Ovary (tissue), 3 donors: ENCODE measurements at regions not wholly inside any gene's neighbourhood (a gene's known extent, or its start where the extent isn't known, plus 50 kb on each side); places are given as distances from the start of the nearest gene placed in this dataset.

ENCODE experiments used
- EP300 ChIP-seq: sonication (generic); formaldehyde crosslinking; IDR thresholded peaks from one replicate; pipeline ENCODE4 v1.6.1; 2017; ENCODE audit warnings: antibody characterized with exemption
- POLR2A ChIP-seq: fragments of 450-650 bp; IDR thresholded peaks from one replicate; pipeline ENCODE4 v1.6.1; 2017; ENCODE audit warnings: antibody characterized with exemption, mild to moderate bottlenecking, moderate library complexity
- TF ChIP-seq, protein P1 (sequence below), 3 donors: fragments of 450-650 bp in 2 of 3; fragments of 200-600 bp in 1 of 3; IDR thresholded peaks; one replicate each; pipeline versions ENCODE4 v1.5.1 to v1.8.0; 2016 to 2022; ENCODE audit warnings: antibody characterized with exemption in 3 of 3, mild to moderate bottlenecking in 1 of 3
- donor health status: DM: no; HTN: no; CAD: no.

DNA sequence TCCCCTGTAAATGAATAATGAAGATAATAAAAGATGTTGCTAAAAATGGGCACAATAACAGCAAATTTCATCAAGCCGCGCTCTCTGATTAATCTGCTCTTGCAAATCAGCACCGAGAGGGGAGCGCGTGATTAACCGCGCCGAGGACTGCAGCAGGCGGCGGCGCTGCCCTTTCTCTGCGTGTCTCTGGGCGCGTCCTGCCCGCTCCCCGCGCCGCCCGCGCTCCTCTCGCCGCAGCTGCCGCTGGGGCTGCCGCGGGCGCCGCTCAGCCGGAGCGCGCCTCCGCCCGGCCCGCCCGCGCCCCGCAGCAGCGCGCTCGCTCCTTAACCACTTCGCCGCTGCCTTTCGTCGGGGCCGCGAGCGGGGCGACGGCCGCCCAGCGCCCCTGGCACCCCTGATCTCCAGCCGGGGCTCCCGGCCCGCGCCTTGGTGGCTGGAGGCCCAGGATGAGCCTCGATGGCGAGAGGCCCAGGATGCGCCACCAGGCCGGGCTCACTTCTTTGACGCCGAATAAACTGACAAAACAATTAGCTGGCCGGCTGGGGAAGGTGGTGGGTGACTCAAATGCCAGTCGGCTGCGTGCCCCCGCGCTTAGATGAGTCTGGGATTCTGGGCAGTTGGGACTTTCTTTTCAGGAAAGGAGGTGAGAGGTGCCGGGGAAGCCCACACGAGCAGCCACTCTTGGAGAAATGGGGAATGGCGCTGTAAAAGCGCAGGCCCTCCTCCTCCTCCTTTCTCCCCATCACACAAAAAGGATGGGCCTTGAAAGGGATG is 221.4 kb upstream of the PKN2 start:
- TF ChIP-seq, protein P1, sequence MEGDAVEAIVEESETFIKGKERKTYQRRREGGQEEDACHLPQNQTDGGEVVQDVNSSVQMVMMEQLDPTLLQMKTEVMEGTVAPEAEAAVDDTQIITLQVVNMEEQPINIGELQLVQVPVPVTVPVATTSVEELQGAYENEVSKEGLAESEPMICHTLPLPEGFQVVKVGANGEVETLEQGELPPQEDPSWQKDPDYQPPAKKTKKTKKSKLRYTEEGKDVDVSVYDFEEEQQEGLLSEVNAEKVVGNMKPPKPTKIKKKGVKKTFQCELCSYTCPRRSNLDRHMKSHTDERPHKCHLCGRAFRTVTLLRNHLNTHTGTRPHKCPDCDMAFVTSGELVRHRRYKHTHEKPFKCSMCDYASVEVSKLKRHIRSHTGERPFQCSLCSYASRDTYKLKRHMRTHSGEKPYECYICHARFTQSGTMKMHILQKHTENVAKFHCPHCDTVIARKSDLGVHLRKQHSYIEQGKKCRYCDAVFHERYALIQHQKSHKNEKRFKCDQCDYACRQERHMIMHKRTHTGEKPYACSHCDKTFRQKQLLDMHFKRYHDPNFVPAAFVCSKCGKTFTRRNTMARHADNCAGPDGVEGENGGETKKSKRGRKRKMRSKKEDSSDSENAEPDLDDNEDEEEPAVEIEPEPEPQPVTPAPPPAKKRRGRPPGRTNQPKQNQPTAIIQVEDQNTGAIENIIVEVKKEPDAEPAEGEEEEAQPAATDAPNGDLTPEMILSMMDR (IDR thresholded peaks at IDR 0.05), result no peak
- TF ChIP-seq POLR2A, result no peak
- no peak for TF ChIP-seq EP300
